IMR-90 (cell line): ENCODE measurements at regions not wholly inside any gene's neighbourhood (a gene's known extent, or its start where the extent isn't known, plus 50 kb on each side); places are given as distances from the start of the nearest gene placed in this dataset.

ENCODE experiments used
- CEBPB ChIP-seq: IDR thresholded peaks from 2 replicates; pipeline ENCODE4 v1.6.1; 2012; ENCODE audit warnings: low read depth, low read length, improper control_type of control experiment
- CTCF ChIP-seq: conservative IDR thresholded peaks from 2 replicates; pipeline ENCODE4 v1.5.1; 2012; ENCODE audit warnings: mild to moderate bottlenecking, low read depth, low read length, improper control_type of control experiment
- POLR2A ChIP-seq: IDR thresholded peaks from 2 replicates; pipeline ENCODE4 v1.6.1; 2012; ENCODE audit warnings: mild to moderate bottlenecking, low read depth, low read length
- RFX5 ChIP-seq: IDR thresholded peaks from 2 replicates; pipeline ENCODE4 v1.8.0; 2012; ENCODE audit warnings: low read depth, mild to moderate bottlenecking, low read length, moderate library complexity

- TF ChIP-seq POLR2A, result no peak
- TF ChIP-seq CTCF, result no peak
- TF ChIP-seq RFX5, result no peak
- TF ChIP-seq CEBPB, result no peak
These were observed 65.5 kb downstream of the INSIG1 start for GRCh38 chr7:155363146-155363539.
